ENCODE measurements at regions not wholly inside any gene's neighbourhood (a gene's known extent, or its start where the extent isn't known, plus 50 kb on each side); places are given as distances from the start of the nearest gene placed in this dataset.
"Not testable (repeated sequence)": the region's sequence is repeated elsewhere in the genome, so short reads cannot be mapped to it uniquely, and the experiment has no call there.

GRCh38 chr1:149157409-149157808, 54.1 kb upstream of the NBPF9 start:
- DNase-seq = not testable (repeated sequence)

GRCh38 chr1:149158308-149158707, 55.0 kb upstream of the NBPF9 start:
- DNase-seq = not testable (repeated sequence)

- DNase-seq = not testable (repeated sequence)
Observed at GRCh38 chr1:149163063-149163444, 59.7 kb upstream of the NBPF9 start.

- not testable (repeated sequence) for DNase-seq
Observed at GRCh38 chr1:149174765-149175164, 71.4 kb upstream of the NBPF9 start.

- DNase-seq = not testable (repeated sequence)
Observed at GRCh38 chr1:149175812-149176211, 72.5 kb upstream of the NBPF9 start.

- DNase-seq = peak in 3 of 4 experiments; percentile 26 to 62 (median 56)
Observed at GRCh38 chr1:149176453-149177316, 73.3 kb upstream of the NBPF9 start.

GRCh38 chr1:149190742-149191141, 87.4 kb upstream of the NBPF9 start:
- DNase-seq = not testable (repeated sequence)

GRCh38 chr1:149196651-149197050, 93.3 kb upstream of the NBPF9 start:
- DNase-seq = not testable (repeated sequence)

GRCh38 chr1:149200567-149200966, 97.2 kb upstream of the NBPF9 start:
- not testable (repeated sequence) for DNase-seq

GRCh38 chr1:149202283-149202682, 98.9 kb upstream of the NBPF9 start:
- not testable (repeated sequence) for DNase-seq

GRCh38 chr1:149204396-149204795, 101.0 kb upstream of the NBPF9 start:
- DNase-seq = not testable (repeated sequence)

GRCh38 chr1:149208836-149209235, 105.5 kb upstream of the NBPF9 start:
- not testable (repeated sequence) for DNase-seq

GRCh38 chr1:149211757-149212420, 108.5 kb upstream of the NBPF9 start:
- not testable (repeated sequence) for DNase-seq

- not testable (repeated sequence) for DNase-seq
Observed at GRCh38 chr1:149212946-149213345, 109.6 kb upstream of the NBPF9 start.

GRCh38 chr1:149213673-149214072, 110.3 kb upstream of the NBPF9 start:
- not testable (repeated sequence) for DNase-seq

GRCh38 chr1:149218080-149218988, 115.0 kb upstream of the NBPF9 start:
- not testable (repeated sequence) for DNase-seq

GRCh38 chr1:149219539-149219938, 116.2 kb upstream of the NBPF9 start:
- DNase-seq = not testable (repeated sequence)

- not testable (repeated sequence) for DNase-seq
Observed at GRCh38 chr1:149220463-149221074, 117.2 kb upstream of the NBPF9 start.

GRCh38 chr1:149227933-149228665, 124.7 kb upstream of the NBPF9 start:
- DNase-seq = not testable (repeated sequence)

- not testable (repeated sequence) for DNase-seq
Observed at GRCh38 chr1:149228672-149229585, 125.6 kb upstream of the NBPF9 start.
